ENCODE measurements at regions not wholly inside any gene's neighbourhood (a gene's known extent, or its start where the extent isn't known, plus 50 kb on each side); places are given as distances from the start of the nearest gene placed in this dataset.

DNA sequence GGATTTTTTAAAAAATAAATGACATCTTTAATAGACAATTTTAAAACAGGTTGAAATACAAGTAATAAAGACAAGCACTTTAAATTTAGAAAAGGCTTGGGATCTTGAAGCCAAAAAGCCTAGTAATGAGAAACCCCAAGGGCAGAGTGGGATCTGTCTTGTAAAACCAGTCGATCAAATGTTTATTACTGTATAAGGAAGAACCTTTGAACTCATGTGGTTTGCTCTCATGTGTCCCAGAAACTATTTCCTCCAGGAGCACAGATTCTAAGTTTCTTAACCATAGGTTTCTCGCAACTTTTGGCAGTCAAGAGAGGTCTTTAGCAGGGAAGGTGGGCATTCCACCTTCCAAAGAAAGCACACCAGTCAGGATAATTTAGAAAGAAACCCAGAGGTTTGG, 541.7 kb upstream of the BTBD3 start:
- FAIRE-seq (no peak), ATAC-seq (no peak), DNase-seq (ENCODE audit: low spot score) (no peak)
- TF ChIP-seq CBX1 (IDR thresholded peaks at IDR 0.05; ENCODE audit: low read depth), result no peak
- TF ChIP-seq ZNF773 (CRISPR knock-in tag; IDR thresholded peaks at IDR 0.05; ENCODE audit: borderline replicate concordance), result no peak
- no peak for TF ChIP-seq THYN1 (CRISPR knock-in tag; IDR thresholded peaks at IDR 0.05; ENCODE audit: borderline replicate concordance, low read depth)
- TF ChIP-seq ADNP (CRISPR knock-in tag; IDR thresholded peaks at IDR 0.05), result no peak
- TF ChIP-seq DNMT1 (CRISPR knock-in tag; IDR thresholded peaks at IDR 0.05), result no peak
- TF ChIP-seq SP5 (CRISPR knock-in tag; IDR thresholded peaks at IDR 0.05; ENCODE audit: borderline replicate concordance, low read depth), result no peak
- no peak for TF ChIP-seq U2AF2 (IDR thresholded peaks at IDR 0.05; ENCODE audit: low read depth, low read length)
- TF ChIP-seq ZNF331 (CRISPR knock-in tag; IDR thresholded peaks at IDR 0.05), result no peak
- TF ChIP-seq SOX5 (CRISPR knock-in tag; IDR thresholded peaks at IDR 0.05; ENCODE audit: borderline replicate concordance), result no peak
- TF ChIP-seq NR2F6 (IDR thresholded peaks at IDR 0.05), result no peak
- no peak for TF ChIP-seq NR2F6 (CRISPR knock-in tag; IDR thresholded peaks at IDR 0.05)
- Histone ChIP-seq H3K36me3 (replicated peaks in 1 of 2; ENCODE audit: control insufficient read depth in 1 of 2, insufficient read depth in 2 of 2, low read length in 2 of 2) (no peaks in the 10 kb centered on the region), H3K4me3 (replicated peaks in 1 of 3; ENCODE audit: insufficient read depth in 1 of 3, low read depth in 2 of 3, low read length in 3 of 3) (no peak overlapping the region), H4K20me1 (ENCODE audit: insufficient read depth, low read length) (no peaks in the 10 kb centered on the region), H3K4me1 (ENCODE audit: insufficient read depth, low read length) (peaks cover 7% of the 10 kb centered on the region), H3K9me3 (ENCODE audit: low read length) (no peaks in the 10 kb centered on the region), H3K27ac (ENCODE audit: extremely low read length, insufficient read depth, low read length) (no peak overlapping the region), H3K9ac (ENCODE audit: insufficient read depth, low read depth, low read length) (no peak overlapping the region), H2AFZ (ENCODE audit: low read length) (no peak overlapping the region), H3K4me2 (ENCODE audit: low read depth, low read length) (no peak overlapping the region), H3K79me2 (ENCODE audit: insufficient read depth, low read length) (no peaks in the 10 kb centered on the region), H3K27me3 (ENCODE audit: control insufficient read depth in 1 of 2, insufficient read depth in 2 of 2, low read length in 2 of 2) (no peaks in the 10 kb centered on the region)
- no TSS peak for BruUV-seq (replicated peaks)
- POLR2A ChIA-PET, result no interaction called here
- intact Hi-C loops (cut with micrococcal nuclease; ENCODE audit: unreplicated experiment) (no loop called here), in situ Hi-C loops (cut with HindIII; ENCODE audit: extremely low pct_ligation_motif_present, low pct_unique_long_range_greater_than_20kb) (no loop called here)
- 0% methylated on average over 2 of the region's 2 CpGs for WGBS (ENCODE audit: low lambda C conversion rate)
- CTCF ChIA-PET (ENCODE audit: low intra/inter-chr PET ratio, low total read pairs), result no interaction called here

DNA sequence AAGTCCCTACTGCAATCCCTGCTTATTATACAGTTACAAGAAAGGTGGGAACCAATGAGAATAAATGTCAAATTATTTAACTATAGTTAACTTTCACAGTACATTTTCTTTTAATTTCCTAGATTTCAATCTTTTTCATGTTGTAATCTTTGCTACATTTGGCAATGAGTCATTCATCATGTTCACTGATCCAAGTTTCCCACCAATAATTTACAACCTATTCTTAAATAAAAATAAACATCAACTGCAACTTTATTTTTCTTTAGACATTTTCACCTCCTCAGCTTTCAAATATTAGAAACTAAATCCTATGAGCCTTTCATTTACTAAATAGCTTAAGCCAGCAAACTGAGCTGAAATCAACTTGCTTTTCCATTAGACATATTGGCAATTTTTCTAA, 541.3 kb upstream of the BTBD3 start:
- H3K9me3 ChIP-seq (ENCODE audit: low read length), result no peaks in the 10 kb centered on the region
- no peak for DNase-seq (ENCODE audit: low spot score)
- H3K36me3 ChIP-seq (replicated peaks in 1 of 2; ENCODE audit: control insufficient read depth in 1 of 2, insufficient read depth in 2 of 2, low read length in 2 of 2), result no peaks in the 10 kb centered on the region
- H2AFZ ChIP-seq (ENCODE audit: low read length), result no peak overlapping the region
- peaks cover 7% of the 10 kb centered on the region for H3K4me1 ChIP-seq (ENCODE audit: insufficient read depth, low read length)
- no peaks in the 10 kb centered on the region for H3K27me3 ChIP-seq (ENCODE audit: control insufficient read depth in 1 of 2, insufficient read depth in 2 of 2, low read length in 2 of 2)
- ATAC-seq, result no peak
- no peak for FAIRE-seq
- H3K9ac ChIP-seq (ENCODE audit: insufficient read depth, low read depth, low read length), result no peak overlapping the region
- ChIA-PET POLR2A (no interaction called here), CTCF (ENCODE audit: low intra/inter-chr PET ratio, low total read pairs) (no interaction called here)
- H4K20me1 ChIP-seq (ENCODE audit: insufficient read depth, low read length), result no peaks in the 10 kb centered on the region
- no peak overlapping the region for H3K27ac ChIP-seq (ENCODE audit: extremely low read length, insufficient read depth, low read length)
- no peaks in the 10 kb centered on the region for H3K79me2 ChIP-seq (ENCODE audit: insufficient read depth, low read length)
- no TSS peak for BruUV-seq (replicated peaks)
- H3K4me2 ChIP-seq (ENCODE audit: low read depth, low read length), result no peak overlapping the region
- in situ Hi-C loops (cut with HindIII; ENCODE audit: extremely low pct_ligation_motif_present, low pct_unique_long_range_greater_than_20kb), result no loop called here
- intact Hi-C loops (cut with micrococcal nuclease; ENCODE audit: unreplicated experiment), result no loop called here
- no peak overlapping the region for H3K4me3 ChIP-seq (replicated peaks in 1 of 3; ENCODE audit: insufficient read depth in 1 of 3, low read depth in 2 of 3, low read length in 3 of 3)
- TF ChIP-seq ISX (CRISPR knock-in tag; conservative IDR thresholded peaks at IDR 0.05) (no peak), HOXD1 (CRISPR knock-in tag; IDR thresholded peaks at IDR 0.05) (no peak), ZNF460 (CRISPR knock-in tag; IDR thresholded peaks at IDR 0.05; ENCODE audit: borderline replicate concordance) (no peak), ELF4 (CRISPR knock-in tag; IDR thresholded peaks at IDR 0.05; ENCODE audit: borderline replicate concordance) (no peak), ZNF451 (CRISPR knock-in tag; IDR thresholded peaks at IDR 0.05) (no peak), CBX2 (IDR thresholded peaks at IDR 0.05; ENCODE audit: low read depth, low read length) (no peak), CBX2 (CRISPR knock-in tag; IDR thresholded peaks at IDR 0.05; ENCODE audit: low read depth) (no peak), FOXA1 (IDR thresholded peaks at IDR 0.05) (no peak), FOXA1 (CRISPR knock-in tag; IDR thresholded peaks at IDR 0.05) (no peak), ZNF33B (CRISPR knock-in tag; IDR thresholded peaks at IDR 0.05) (no peak)
- TF ChIP-seq, protein P1, sequence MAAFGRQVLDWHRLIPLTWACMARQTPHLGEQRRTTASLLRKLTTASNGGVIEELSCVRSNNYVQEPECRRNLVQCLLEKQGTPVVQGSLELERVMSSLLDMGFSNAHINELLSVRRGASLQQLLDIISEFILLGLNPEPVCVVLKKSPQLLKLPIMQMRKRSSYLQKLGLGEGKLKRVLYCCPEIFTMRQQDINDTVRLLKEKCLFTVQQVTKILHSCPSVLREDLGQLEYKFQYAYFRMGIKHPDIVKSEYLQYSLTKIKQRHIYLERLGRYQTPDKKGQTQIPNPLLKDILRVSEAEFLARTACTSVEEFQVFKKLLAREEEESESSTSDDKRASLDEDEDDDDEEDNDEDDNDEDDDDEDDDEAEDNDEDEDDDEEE (CRISPR knock-in tag; IDR thresholded peaks at IDR 0.05), result no peak
